GM03348 (cell line): ENCODE measurements at regions not wholly inside any gene's neighbourhood (a gene's known extent, or its start where the extent isn't known, plus 50 kb on each side); places are given as distances from the start of the nearest gene placed in this dataset.
"Not testable (repeated sequence)": the region's sequence is repeated elsewhere in the genome, so short reads cannot be mapped to it uniquely, and the experiment has no call there.

Experiments
- DNase-seq: peaks from one replicate; pipeline ENCODE4 v3.0.0; 2012; ENCODE audit warnings: low spot score

- DNase-seq: peak; percentile 84
These were observed 588.7 kb upstream of the CBLB start for GRCh38 chr3:106457281-106458180.

- no peak for DNase-seq
These were observed 590.1 kb upstream of the CBLB start for GRCh38 chr3:106458952-106459351.

- DNase-seq: no peak
These were observed 598.1 kb upstream of the CBLB start for GRCh38 chr3:106466881-106467280.

- DNase-seq: no peak
These were observed 605.0 kb upstream of the CBLB start for GRCh38 chr3:106473576-106474475.

- DNase-seq: peak; percentile 20
These were observed 613.6 kb upstream of the CBLB start for GRCh38 chr3:106482451-106482850.

GRCh38 chr3:106485217-106485616 lies 616.4 kb upstream of the CBLB start:
- peak; percentile 9 for DNase-seq

- DNase-seq: no peak
These were observed 617.0 kb upstream of the CBLB start for GRCh38 chr3:106485802-106486201.

- DNase-seq: not testable (repeated sequence)
These were observed 618.3 kb upstream of the CBLB start for GRCh38 chr3:106486945-106487639.

GRCh38 chr3:106488331-106488730 lies 619.5 kb upstream of the CBLB start:
- no peak for DNase-seq

GRCh38 chr3:106491796-106492195 lies 623.0 kb upstream of the CBLB start:
- DNase-seq: no peak

GRCh38 chr3:106508331-106508893 lies 639.6 kb upstream of the CBLB start:
- no peak for DNase-seq

- no peak for DNase-seq
These were observed 641.4 kb upstream of the CBLB start for GRCh38 chr3:106510206-106510605.

GRCh38 chr3:106512846-106513245 lies 644.0 kb upstream of the CBLB start:
- DNase-seq: no peak

- DNase-seq: no peak
These were observed 645.6 kb upstream of the CBLB start for GRCh38 chr3:106514431-106514830.

- no peak for DNase-seq
These were observed 649.7 kb upstream of the CBLB start for GRCh38 chr3:106518516-106518915.

- no peak for DNase-seq
These were observed 653.6 kb upstream of the CBLB start for GRCh38 chr3:106522397-106522796.

- no peak for DNase-seq
These were observed 660.1 kb upstream of the CBLB start for GRCh38 chr3:106528932-106529331.

GRCh38 chr3:106529738-106530137 lies 660.9 kb upstream of the CBLB start:
- no peak for DNase-seq

GRCh38 chr3:106530367-106530766 lies 661.6 kb upstream of the CBLB start:
- no peak for DNase-seq

- DNase-seq: not testable (repeated sequence)
These were observed 663.0 kb upstream of the CBLB start for GRCh38 chr3:106531771-106532329.

GRCh38 chr3:106533093-106533787 lies 664.4 kb upstream of the CBLB start:
- DNase-seq: peak; percentile 20
